HG02610 (cell line): ENCODE measurements at regions not wholly inside any gene's neighbourhood (a gene's known extent, or its start where the extent isn't known, plus 50 kb on each side); places are given as distances from the start of the nearest gene placed in this dataset.
A peak's percentile ranks its signal among the peaks of the same experiment; 100 is the strongest.
"Not testable (repeated sequence)": the region's sequence is repeated elsewhere in the genome, so short reads cannot be mapped to it uniquely, and the experiment has no call there.

Source experiments
- ATAC-seq: cut with Tn5 transposase; IDR thresholded peaks from one replicate; pipeline ENCODE4 v1.9.1; 2021; ENCODE audit warnings: mild to moderate bottlenecking, moderate library complexity; ENCODE audit not compliant: unreplicated experiment

DNA sequence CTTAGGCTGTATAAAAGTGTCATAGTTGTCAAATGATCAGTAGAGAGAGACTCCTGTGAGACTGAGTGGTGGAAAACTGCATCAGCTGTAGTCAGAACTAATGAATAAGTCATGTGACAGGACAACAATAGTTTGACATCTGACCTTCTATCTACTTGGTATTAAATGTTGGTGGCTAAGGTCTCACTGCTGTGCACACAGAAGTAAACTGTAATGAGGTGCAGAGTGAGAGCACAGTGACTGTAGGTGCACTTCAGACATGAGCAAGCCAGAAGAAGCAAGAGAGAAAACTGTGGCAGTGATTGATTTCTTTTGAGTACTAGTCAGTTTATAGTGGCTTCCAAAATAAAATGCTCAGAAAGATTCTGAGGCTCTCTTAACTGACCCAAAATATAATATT lies 803.6 kb downstream of the RAPGEF2 start:
- no peak for ATAC-seq

DNA sequence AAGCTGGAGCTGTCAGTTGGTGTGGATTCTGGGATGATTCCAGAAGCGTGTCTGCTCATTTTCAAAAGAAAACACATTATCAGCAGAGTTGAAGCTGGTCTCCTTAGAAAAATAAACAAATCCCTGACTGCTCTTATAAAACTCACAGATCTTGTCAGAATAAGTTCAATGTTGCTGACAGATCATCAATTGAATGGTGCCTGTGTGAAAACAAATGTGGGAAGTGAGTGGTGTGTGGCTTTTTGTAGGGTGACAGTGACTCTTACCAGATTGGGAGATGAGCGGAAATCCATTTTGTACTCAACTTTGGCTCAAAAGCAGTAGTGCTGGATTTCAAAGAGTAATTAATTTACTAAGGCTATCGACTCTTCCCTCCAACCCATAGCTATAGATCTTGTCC lies 807.8 kb downstream of the RAPGEF2 start:
- ATAC-seq, result no peak

DNA sequence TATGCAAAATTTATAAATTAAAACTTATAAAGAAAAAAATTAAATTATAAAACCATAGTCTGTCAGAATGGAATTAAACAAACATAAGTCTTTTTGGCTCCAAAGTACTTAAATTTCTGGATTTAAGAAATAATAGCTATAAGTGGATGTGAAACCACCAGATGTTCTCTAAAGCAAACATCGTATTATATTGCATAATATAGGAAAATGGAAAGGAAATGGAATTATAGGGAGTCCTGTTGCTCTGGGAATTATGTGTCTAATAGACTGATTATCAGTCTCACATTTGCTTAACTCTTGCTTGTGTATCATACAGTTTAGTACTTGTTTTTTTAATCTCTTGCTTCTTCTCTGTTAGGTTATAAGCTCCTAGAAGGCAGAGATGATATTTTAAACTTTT lies 819.2 kb downstream of the RAPGEF2 start:
- ATAC-seq, result no peak

DNA sequence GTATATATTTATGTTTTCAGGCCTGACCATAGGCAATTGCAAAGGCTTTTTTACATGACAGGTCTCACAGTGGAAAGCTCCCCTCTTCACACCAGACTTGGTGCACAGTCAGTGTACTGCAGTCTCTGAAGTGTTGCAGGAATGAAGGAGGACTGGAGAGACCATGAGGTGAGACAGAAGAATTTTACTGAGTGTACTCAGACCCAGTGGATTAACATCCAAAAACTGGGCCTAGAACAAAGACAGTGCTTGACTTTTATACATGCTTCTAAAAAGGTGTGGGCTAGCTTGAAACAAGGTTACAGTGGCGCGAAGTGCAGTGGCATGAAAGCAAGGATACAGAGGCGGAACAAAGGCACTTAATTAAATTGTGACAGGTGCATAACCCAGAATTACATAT lies 822.9 kb downstream of the RAPGEF2 start:
- ATAC-seq, result no peak

DNA sequence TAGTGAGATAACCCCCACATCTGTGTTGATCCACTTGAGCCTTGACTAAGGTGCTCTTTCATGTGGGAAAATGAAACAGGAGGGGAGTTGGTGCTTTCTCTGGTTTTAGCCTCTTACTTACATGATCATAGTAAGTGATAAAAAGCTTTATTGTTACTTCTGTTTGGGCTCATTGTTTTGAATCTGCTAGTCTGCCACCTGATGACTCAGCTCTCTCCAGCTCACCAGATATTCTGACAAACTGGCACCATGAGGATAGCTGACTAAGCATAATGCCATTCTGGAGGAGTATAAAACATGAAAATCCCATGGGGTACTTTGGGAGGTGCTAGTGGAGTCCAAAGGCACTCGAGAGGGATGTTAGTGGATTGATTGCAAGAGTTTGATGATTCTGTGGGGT lies 824.0 kb downstream of the RAPGEF2 start:
- no peak for ATAC-seq

DNA sequence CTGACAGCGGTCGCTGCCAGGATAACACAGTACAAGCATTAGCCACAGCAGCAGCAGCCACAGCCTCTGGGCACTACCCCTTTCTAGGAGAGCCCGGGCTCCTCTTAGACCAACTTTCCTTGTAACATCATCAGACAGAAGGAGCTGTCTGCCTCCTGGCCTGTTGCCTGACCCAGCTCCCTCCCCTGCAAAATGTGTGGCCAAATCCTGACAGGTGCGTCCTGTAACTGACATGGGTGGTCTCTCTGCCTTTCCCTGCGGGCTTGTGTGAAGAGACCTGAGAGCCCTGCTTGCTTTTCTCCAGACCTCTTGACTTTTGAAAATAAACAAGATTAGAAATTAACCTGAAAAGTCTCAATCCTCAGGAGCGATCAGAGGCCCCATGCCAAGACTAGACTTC lies 824.9 kb downstream of the RAPGEF2 start:
- no peak for ATAC-seq

DNA sequence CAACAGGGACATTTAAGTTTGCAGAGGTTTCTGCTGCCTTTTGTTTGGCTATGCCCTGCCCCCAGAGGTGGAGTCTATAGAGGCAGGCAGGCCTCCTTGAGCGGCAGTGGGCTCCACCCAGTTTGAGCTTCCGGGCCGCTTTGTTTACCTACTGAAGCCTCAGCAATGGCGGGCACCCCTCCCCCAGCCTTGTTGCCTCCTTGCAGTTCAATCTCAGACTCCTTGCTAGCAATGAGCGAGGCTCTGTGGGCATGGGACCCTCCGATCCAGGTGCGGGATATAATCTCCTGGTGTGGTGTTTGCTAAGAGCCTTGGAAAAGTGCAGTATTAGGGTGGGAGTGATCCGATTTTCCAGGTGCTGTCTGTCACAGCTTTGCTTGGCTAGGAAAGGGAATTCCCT lies 831.7 kb downstream of the RAPGEF2 start:
- ATAC-seq, result not testable (repeated sequence)

DNA sequence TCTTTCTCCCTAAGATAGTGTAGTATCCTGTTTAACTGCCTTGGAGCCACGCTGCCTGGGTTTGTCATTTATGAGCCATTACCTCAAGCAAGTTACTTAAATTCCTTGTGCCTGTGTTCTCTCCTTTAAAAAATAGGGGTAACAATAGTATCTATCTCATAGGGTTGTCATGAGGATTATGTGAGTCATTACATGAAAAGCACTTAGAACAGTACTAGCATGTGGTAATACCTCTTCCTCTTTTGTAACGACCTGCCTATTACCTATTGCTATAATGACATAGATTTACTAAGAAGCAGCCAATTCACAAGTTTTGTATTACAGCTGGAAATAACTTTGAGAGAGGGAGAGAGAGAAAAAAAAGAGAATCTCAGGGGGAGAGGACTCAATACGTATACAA lies 834.7 kb downstream of the RAPGEF2 start:
- peak; percentile 100 for ATAC-seq

DNA sequence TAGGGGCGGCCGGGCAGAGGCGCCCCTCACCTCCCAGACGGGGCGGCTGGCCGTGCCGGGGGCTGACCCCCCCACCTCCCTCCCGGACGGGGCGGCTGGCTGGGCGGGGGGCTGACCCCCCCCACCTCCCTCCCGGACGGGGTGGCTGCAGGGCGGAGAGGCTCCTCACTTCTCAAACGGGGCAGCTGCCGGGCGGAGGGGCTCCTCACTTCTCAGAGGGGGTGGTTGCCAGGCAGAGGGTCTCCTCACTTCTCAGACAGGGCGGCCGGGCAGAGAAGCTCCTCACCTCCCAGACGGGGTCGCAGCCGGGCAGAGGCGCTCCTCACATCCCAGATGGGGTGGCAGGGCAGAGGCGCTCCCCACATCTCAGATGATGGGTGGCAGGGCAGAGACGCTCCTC lies 836.8 kb downstream of the RAPGEF2 start:
- ATAC-seq, result not testable (repeated sequence)

DNA sequence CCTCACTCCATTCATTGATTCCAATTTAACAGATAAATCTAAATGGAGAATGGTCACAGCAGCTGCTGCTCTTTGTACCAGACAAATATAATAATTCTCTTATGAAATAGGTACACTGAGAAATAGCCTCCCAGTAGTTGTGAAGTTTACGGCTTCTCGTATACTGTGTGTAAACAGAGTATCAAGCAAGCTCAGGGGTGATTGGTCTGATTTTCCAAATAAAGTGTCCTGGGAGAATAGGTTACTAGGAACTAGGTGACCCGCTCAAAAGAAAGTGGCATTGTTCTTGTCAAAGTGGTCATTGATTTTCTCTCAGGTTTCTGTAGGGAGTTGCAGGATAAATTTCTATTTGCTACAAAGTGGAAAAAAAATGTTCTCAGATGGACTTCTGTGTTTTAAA lies 838.2 kb downstream of the RAPGEF2 start:
- ATAC-seq, result no peak

DNA sequence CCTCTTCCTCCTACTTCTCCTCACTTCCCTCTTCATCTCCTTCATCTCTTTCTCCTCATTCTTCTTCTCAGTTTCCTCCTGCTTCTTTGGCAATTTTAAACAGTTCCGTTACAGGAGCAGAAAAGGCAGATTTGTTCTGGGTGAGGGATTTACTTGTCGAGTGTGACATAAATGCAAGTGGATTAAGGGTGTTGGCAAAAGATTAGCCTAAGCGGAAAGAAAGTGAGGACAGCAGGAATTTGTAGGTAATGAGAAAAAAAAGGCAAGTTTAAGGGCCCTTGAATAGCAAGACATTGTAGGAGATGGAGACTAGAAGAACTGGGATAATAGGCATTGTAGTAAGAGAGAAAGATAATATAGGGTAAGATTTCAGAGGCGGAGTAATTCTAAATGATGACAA lies 841.6 kb downstream of the RAPGEF2 start:
- no peak for ATAC-seq

DNA sequence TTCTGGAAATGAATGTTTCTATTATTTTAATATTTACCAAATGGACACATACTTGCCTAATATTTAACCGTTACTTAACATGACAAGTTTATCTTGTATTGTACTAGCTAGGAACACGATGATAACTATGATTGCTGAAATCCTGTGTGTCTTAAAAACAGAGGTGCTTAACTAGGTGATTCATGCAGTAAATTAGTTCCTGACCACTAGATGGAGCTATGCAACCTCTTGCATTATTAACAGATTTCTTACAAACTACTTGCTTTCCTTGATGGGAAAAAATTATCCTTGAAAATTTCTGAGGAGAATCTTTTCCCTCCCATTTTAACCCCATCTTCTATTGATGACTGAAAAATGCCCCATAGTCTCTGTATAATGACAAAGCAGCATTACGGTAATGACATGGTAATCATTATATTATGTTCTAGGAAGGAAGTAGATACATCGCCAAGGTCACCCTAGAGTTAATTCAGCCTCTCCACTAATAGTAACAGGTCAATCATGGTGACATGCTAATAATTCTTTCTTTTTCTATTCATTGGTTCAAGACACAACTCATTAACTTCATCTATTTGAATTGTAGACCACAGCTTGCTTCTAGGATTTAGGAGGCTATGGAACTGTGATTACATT lies 844.2 kb downstream of the RAPGEF2 start:
- peak; percentile 65 for ATAC-seq

DNA sequence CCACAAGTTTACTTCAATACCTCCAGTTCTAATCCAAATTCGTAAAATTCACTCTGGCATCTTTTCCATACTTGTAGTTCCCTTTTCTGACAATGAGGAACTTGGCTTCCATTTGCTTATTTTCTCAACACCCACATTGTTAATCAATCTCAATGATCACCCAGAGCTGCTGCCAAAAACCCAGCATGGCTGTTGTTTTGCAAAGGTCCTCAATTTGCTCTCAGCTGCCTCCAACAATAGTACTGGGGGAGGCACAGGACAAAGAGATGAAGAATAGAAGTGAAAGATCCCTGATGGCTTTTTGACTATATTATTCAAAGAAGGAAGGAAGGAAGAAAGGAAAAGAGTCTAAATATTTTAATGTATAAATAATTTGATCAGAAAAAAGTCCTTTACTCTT lies 847.8 kb downstream of the RAPGEF2 start:
- no peak for ATAC-seq

DNA sequence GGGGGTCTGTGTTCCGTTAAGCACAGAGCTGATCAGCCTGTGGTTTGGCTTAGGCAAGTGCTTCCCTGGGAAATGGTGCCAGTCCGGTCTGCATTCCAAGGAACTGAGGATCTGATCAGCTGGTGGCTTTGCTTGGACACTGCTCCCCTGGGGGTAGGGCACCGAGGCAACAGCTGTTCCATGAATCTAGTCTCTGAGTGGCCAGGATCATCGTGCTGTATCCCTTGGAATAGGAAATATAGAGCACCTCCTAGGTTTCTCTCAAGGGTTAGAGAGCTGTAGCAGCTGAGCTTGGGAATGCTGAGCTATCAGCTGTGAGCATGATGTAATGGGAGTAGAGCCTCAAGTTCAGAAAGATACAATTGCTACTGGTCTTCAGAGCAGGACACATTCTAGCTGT lies 863.9 kb downstream of the RAPGEF2 start:
- no peak for ATAC-seq

DNA sequence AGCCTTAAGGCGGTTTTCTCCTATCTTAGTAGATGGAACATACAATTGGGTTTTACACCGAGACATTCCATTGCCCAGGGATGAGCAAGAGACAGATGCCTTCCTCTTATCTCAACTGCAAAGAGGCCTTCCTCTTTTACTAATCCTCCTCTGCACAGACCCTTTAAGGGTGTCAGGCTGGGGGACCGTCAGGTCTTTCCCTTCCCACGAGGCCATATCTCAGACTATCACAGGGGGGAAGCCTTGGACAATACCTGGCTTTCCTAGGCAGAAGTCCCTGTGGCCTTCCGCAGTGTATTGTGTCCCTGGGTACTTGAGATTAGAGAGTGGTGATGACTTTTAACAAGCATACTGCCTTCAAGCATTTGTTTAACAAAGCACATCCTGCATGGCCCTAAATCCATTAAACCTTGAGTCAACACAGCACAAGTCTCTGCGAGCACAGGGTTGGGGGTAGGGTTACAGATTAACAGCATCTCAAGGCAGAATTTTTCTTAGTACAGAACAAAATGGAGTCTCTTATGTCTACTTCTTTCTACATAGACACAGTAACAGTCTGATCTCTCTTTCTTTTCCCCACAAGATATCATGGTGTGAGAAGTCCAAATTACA lies 874.1 kb downstream of the RAPGEF2 start:
- not testable (repeated sequence) for ATAC-seq

DNA sequence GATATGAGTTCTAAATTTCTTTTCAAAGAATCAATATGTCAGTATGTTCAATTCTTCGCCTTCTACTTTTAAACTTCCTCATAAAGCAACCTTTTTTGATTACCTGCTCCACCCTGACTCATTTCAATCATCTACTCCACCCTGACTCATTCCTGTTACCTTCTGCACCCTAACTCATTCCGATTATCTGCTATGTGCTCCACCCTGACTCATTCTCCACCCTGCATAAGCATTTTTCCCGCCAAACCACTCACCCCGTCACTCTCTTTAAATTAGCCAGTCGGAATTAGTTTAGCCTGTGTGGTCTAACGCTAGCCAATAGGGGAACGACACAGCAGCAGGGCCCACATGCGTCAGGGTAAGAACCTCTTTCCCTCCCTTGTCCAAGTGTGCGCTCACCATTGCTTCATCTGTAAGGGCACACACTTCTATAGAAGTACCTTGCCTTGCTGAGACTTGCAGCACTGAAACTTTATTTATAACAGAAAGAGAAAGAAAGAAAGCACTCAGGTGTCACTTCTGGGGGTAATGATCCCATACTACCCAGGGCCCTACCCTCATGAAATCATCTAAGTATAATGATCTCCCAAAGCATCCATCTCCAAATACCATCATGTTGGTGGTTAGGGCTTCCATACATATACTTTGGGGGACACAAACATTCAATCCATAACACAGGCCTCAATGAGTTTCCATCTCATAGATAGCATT lies 875.2 kb downstream of the RAPGEF2 start:
- no peak for ATAC-seq

DNA sequence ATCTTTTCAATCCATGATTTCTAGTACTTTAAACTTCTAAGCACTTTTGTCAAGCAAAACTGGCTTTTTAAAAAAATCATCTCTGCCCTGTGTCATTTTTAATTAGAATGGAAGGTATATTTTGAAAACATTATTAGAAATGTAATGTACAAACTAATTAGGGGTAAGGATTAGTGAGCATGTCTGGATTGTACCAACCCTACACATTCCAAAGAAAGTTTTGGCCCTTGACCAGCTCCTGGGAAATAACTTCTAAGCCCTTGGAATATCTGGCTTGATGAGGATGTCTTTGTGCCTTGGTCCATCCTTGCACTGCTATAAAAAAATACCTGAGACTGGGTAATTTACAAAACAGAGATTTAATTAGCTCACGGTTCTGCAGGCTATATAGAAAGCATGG lies 876.5 kb downstream of the RAPGEF2 start:
- ATAC-seq, result no peak

DNA sequence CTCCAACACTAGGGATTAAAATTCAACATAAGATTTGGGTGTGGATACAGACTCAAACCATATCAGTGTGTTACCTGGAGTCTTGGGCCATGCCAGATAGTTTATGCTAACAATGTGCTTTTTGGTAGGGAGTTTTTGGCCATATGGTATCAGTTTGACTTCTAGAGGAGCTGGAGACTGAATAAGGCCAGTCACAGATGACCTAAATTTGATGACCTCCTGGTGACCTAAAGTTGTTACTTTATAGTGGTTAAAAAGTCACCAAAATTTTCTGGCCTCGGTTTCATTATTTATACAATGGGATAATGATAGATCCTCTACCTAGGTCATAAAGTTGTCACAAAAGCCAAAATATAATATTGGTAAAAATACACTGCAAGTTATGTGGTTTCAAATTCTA lies 877.1 kb downstream of the RAPGEF2 start:
- ATAC-seq, result peak; percentile 52

DNA sequence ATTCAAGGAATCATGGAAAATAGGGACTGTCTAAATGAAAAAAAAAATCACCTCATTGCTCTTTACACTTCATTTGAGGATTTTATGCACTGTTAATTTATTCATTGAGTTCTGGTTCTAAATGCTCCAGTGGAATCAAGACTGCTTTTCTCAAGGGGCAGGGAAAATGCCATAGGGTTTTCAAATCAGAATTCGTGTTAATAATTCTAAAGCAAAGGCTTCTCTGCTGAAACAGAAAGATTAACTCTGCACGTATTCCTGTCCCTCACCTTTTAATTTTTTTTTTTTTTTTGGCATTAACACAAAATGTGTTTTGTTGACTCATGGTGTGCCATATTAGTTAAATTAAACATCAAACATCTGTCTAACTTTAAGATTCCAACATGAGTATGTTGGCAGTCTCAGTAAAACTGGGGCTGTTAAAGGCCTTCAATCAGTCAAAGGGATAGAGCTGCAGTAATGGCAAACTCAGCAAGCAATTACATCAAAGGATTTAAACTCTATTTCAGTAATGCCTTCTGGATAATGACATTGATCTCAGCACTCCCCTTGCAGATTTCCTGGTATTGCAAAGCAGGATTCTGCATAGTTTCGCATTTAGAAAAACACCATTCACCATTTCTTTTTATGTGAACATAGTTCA lies 878.1 kb downstream of the RAPGEF2 start:
- no peak for ATAC-seq

DNA sequence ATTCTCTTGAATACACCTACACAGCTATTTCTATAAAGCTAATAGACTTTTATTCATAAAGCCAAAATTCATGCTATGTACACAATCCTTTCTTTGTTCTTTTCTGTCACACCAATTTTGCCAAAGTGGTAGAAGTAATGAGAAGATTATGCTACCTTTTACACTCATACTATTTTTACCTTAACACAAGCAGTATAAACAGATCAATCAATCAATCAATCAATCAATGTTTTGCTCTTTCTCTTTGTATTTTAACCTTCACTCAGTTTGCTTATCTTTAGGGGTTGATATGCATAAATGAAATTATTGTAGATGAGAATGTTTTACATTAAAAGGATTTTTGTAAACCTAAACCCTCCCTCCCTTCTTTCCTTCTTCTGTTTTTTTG lies 878.6 kb downstream of the RAPGEF2 start:
- no peak for ATAC-seq

DNA sequence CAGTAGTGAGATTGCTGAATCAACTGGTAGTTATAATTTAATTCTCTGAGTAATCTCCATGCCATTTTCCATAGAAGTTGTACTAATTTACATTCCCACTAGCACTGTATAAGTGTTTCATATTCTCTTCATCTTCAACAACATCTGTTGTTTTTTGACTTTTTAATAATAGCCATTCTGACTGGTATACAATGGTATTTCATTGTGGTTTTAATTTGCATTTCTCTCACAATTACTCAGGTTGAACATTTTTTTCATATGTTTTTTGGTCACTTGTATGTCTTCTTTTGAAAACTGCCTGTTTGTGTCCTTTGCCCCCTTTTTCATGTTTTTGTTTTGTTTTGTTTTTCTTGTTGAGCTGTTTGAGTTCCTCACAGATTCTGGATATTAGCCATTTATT lies 880.2 kb downstream of the RAPGEF2 start:
- no peak for ATAC-seq
